GM23338 (cell line): ENCODE measurements at regions not wholly inside any gene's neighbourhood (a gene's known extent, or its start where the extent isn't known, plus 50 kb on each side); places are given as distances from the start of the nearest gene placed in this dataset.
"Not testable (repeated sequence)": the region's sequence is repeated elsewhere in the genome, so short reads cannot be mapped to it uniquely, and the experiment has no call there.

Experiments used
- CREB1 ChIP-seq: fragments of 250-450 bp; sonication (Bioruptor Pico); IDR thresholded peaks from 2 replicates; pipeline ENCODE4 v1.5.0; 2020; ENCODE audit warnings: low read depth, mild to moderate bottlenecking, moderate library complexity
- CTCF ChIP-seq, 2 experiments: fragments of 200-600 bp in 1 of 2; sonication (generic) in 1 of 2; conservative IDR thresholded peaks; 2 replicates each; pipeline versions ENCODE4 v1.5.1 to v1.6.1; 2016 to 2017; ENCODE audit warnings: antibody characterized with exemption in 2 of 2, low read depth in 2 of 2, mild to moderate bottlenecking in 2 of 2, moderate library complexity in 1 of 2
- EZH2 ChIP-seq: fragments of 200-600 bp; sonication (generic); IDR thresholded peaks from one replicate; pipeline ENCODE4 v1.8.0; 2017; ENCODE audit warnings: antibody characterized with exemption, mild to moderate bottlenecking, low read depth; ENCODE audit not compliant: unreplicated experiment
- REST ChIP-seq: IDR thresholded peaks from one replicate; pipeline ENCODE4 v1.6.1; 2018; ENCODE audit warnings: antibody characterized with exemption; ENCODE audit not compliant: unreplicated experiment
- STAT1 ChIP-seq: IDR thresholded peaks from one replicate; pipeline ENCODE4 v1.6.1; 2016; ENCODE audit warnings: antibody characterized with exemption; ENCODE audit not compliant: unreplicated experiment
- ZNF114 ChIP-seq: fragments of 250-450 bp; sonication (Bioruptor Pico); IDR thresholded peaks from 2 replicates; pipeline ENCODE4 v1.5.0; 2020; ENCODE audit warnings: mild to moderate bottlenecking, moderate library complexity

- not testable (repeated sequence) for TF ChIP-seq CREB1 (CRISPR knock-in tag); EZH2; CTCF (conservative IDR thresholded peaks at IDR 0.05; ENCODE audit: low read depth in 2 of 2); REST; STAT1; ZNF114 (CRISPR knock-in tag)
Measured at GRCh38 chr21:7745100-7745450, 2776.3 kb upstream of the TPTE start.
